Right atrium auricular region (tissue), 2 donors: ENCODE measurements at regions not wholly inside any gene's neighbourhood (a gene's known extent, or its start where the extent isn't known, plus 50 kb on each side); places are given as distances from the start of the nearest gene placed in this dataset.

ENCODE experiments used
- DNase-seq: peaks from one replicate; pipeline ENCODE4 v3.0.0-alpha.2; 2019; ENCODE audit warnings: low spot score
- H3K27ac ChIP-seq, 2 donors: fragments of 200-600 bp; sonication (generic); 1 replicate in 1 of 2; 2 replicates in 1 of 2; pipeline ENCODE4 v1.5.1; 2016 to 2019
- H3K27me3 ChIP-seq, 2 donors: fragments of 200-600 bp; sonication (generic); one replicate each; pipeline versions ENCODE4 v1.5.1 to v1.6.0; 2017 to 2019
- H3K36me3 ChIP-seq: fragments of 200-600 bp; sonication (generic); one replicate; pipeline ENCODE4 v1.5.1; 2016
- H3K4me1 ChIP-seq, 2 donors: fragments of 200-600 bp; sonication (generic); one replicate each; pipeline versions ENCODE4 v1.5.1 to v1.6.0; 2017 to 2019
- H3K4me3 ChIP-seq, 2 donors: fragments of 200-600 bp; sonication (generic); 1 replicate in 1 of 2; 2 replicates in 1 of 2; pipeline ENCODE4 v1.5.1; 2017 to 2019; ENCODE audit warnings: mild to moderate bottlenecking in 1 of 2, moderate library complexity in 1 of 2
- H3K9me3 ChIP-seq, 2 donors: fragments of 200-600 bp; sonication (generic); one replicate each; pipeline ENCODE4 v1.5.1; 2019
- TF ChIP-seq, protein P1 (sequence below), 2 donors: fragments of 200-600 bp; sonication (generic); IDR thresholded peaks; one replicate each; pipeline ENCODE4 v1.5.1; 2019; ENCODE audit warnings: antibody characterized with exemption in 2 of 2

DNA sequence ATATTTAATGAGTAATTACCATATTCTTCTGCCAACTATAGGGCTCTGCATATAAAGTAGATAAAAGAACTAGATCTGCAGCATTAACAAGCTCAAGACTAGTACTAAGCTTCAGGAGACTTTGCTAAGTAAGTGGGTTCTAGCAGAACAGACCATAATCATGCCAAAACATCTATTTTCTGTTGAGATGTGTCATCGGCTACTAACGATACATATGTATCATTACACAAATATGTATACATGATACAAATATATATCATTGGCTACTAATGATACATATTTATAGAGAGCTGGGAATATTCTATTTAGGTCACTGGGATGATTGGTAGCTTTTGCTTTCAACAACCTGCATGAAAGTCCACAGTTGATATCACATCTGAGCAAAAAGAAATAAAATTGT is 185.8 kb upstream of the DCBLD2 start:
- Histone ChIP-seq H3K36me3 (no peaks in the 10 kb centered on the region), H3K27me3 (no peaks in the 10 kb centered on the region), H3K9me3 (no peaks in the 10 kb centered on the region), H3K4me1 (no peaks in the 10 kb centered on the region), H3K27ac (no peak overlapping the region), H3K4me3 (no peak overlapping the region)
- TF ChIP-seq, protein P1, sequence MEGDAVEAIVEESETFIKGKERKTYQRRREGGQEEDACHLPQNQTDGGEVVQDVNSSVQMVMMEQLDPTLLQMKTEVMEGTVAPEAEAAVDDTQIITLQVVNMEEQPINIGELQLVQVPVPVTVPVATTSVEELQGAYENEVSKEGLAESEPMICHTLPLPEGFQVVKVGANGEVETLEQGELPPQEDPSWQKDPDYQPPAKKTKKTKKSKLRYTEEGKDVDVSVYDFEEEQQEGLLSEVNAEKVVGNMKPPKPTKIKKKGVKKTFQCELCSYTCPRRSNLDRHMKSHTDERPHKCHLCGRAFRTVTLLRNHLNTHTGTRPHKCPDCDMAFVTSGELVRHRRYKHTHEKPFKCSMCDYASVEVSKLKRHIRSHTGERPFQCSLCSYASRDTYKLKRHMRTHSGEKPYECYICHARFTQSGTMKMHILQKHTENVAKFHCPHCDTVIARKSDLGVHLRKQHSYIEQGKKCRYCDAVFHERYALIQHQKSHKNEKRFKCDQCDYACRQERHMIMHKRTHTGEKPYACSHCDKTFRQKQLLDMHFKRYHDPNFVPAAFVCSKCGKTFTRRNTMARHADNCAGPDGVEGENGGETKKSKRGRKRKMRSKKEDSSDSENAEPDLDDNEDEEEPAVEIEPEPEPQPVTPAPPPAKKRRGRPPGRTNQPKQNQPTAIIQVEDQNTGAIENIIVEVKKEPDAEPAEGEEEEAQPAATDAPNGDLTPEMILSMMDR (IDR thresholded peaks at IDR 0.05) = no peak
- DNase-seq = no peak

GRCh38 chr3:99084826-99085225 is 183.3 kb upstream of the DCBLD2 start:
- H3K4me3 ChIP-seq = no peak overlapping the region
- TF ChIP-seq, protein P1 (IDR thresholded peaks at IDR 0.05) = no peak
- no peaks in the 10 kb centered on the region for H3K4me1 ChIP-seq

GRCh38 chr3:99084156-99084555 is 182.7 kb upstream of the DCBLD2 start:
- Histone ChIP-seq H3K27ac (no peak overlapping the region), H3K4me1 (no peaks in the 10 kb centered on the region), H3K9me3 (no peaks in the 10 kb centered on the region), H3K36me3 (no peaks in the 10 kb centered on the region), H3K4me3 (no peak overlapping the region), H3K27me3 (no peaks in the 10 kb centered on the region)
- TF ChIP-seq, protein P1 (IDR thresholded peaks at IDR 0.05) = no peak
- DNase-seq = no peak

More at GRCh38 chr3:99084826-99085225, 183.3 kb upstream of the DCBLD2 start:
- no peak for DNase-seq
- H3K9me3 ChIP-seq = no peaks in the 10 kb centered on the region
- no peak overlapping the region for H3K27ac ChIP-seq
- H3K36me3 ChIP-seq = no peaks in the 10 kb centered on the region
- no peaks in the 10 kb centered on the region for H3K27me3 ChIP-seq

DNA sequence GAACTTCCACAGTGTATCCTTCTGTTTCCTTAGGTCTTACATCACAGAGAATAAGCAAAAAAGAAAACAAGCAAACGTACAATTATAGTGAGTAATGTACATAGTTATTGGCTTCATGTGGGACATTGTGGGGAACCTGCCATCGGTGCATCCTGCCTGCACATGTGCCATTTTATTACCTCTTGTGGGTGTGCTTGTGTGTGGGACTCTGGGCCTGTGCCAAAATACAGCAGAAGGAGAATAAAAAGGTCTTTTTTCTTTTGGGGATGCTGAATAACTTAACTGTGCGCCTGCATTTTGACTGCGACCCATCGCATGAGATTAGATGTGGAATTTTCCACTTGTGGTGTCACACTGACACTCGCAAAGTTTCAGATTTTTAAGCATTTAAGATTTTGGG is 169.6 kb upstream of the DCBLD2 start:
- H3K27me3 ChIP-seq = no peaks in the 10 kb centered on the region
- H3K27ac ChIP-seq = no peak overlapping the region
- H3K4me1 ChIP-seq = no peaks in the 10 kb centered on the region
- DNase-seq = no peak
- TF ChIP-seq, protein P1 (IDR thresholded peaks at IDR 0.05) = no peak
- H3K4me3 ChIP-seq = no peak overlapping the region
- H3K9me3 ChIP-seq = no peaks in the 10 kb centered on the region
- no peaks in the 10 kb centered on the region for H3K36me3 ChIP-seq

- Histone ChIP-seq H3K36me3 (no peaks in the 10 kb centered on the region), H3K4me3 (no peak overlapping the region), H3K27me3 (no peaks in the 10 kb centered on the region), H3K4me1 (no peaks in the 10 kb centered on the region), H3K27ac (no peak overlapping the region), H3K9me3 (no peaks in the 10 kb centered on the region)
- TF ChIP-seq, protein P1 (IDR thresholded peaks at IDR 0.05) = no peak
- no peak for DNase-seq
These were observed 168.5 kb upstream of the DCBLD2 start for GRCh38 chr3:99069973-99070372.

- DNase-seq = no peak
- TF ChIP-seq, protein P1 (IDR thresholded peaks at IDR 0.05) = no peak
- no peaks in the 10 kb centered on the region for H3K4me1 ChIP-seq
These were observed 165.4 kb upstream of the DCBLD2 start for GRCh38 chr3:99066863-99067262.

More at GRCh38 chr3:99066863-99067262, 165.4 kb upstream of the DCBLD2 start:
- H3K27ac ChIP-seq = no peak overlapping the region
- no peaks in the 10 kb centered on the region for H3K36me3 ChIP-seq
- no peaks in the 10 kb centered on the region for H3K9me3 ChIP-seq
- H3K27me3 ChIP-seq = no peaks in the 10 kb centered on the region
- no peak overlapping the region for H3K4me3 ChIP-seq
